AG10803 (cell line): ENCODE measurements at regions not wholly inside any gene's neighbourhood (a gene's known extent, or its start where the extent isn't known, plus 50 kb on each side); places are given as distances from the start of the nearest gene placed in this dataset.

ENCODE experiments used
- DNase-seq: peaks from one replicate; pipeline ENCODE4 v3.0.0; 2010; ENCODE audit warnings: low read depth
- H3K4me3 ChIP-seq: 2 replicates; pipeline ENCODE4 v1.5.1; 2011; ENCODE audit warnings: mild to moderate bottlenecking, low read length, control low read depth
- TF ChIP-seq, protein P1 (sequence below): conservative IDR thresholded peaks from 2 replicates; pipeline ENCODE4 v1.5.1; 2011; ENCODE audit warnings: mild to moderate bottlenecking, low read length, control low read depth, inconsistent platforms

GRCh38 chr11:69400140-69400539 is 81.3 kb upstream of the LINC01488 start:
- DNase-seq = no peak
- TF ChIP-seq, protein P1, sequence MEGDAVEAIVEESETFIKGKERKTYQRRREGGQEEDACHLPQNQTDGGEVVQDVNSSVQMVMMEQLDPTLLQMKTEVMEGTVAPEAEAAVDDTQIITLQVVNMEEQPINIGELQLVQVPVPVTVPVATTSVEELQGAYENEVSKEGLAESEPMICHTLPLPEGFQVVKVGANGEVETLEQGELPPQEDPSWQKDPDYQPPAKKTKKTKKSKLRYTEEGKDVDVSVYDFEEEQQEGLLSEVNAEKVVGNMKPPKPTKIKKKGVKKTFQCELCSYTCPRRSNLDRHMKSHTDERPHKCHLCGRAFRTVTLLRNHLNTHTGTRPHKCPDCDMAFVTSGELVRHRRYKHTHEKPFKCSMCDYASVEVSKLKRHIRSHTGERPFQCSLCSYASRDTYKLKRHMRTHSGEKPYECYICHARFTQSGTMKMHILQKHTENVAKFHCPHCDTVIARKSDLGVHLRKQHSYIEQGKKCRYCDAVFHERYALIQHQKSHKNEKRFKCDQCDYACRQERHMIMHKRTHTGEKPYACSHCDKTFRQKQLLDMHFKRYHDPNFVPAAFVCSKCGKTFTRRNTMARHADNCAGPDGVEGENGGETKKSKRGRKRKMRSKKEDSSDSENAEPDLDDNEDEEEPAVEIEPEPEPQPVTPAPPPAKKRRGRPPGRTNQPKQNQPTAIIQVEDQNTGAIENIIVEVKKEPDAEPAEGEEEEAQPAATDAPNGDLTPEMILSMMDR = no peak
- no peak overlapping the region for H3K4me3 ChIP-seq

DNA sequence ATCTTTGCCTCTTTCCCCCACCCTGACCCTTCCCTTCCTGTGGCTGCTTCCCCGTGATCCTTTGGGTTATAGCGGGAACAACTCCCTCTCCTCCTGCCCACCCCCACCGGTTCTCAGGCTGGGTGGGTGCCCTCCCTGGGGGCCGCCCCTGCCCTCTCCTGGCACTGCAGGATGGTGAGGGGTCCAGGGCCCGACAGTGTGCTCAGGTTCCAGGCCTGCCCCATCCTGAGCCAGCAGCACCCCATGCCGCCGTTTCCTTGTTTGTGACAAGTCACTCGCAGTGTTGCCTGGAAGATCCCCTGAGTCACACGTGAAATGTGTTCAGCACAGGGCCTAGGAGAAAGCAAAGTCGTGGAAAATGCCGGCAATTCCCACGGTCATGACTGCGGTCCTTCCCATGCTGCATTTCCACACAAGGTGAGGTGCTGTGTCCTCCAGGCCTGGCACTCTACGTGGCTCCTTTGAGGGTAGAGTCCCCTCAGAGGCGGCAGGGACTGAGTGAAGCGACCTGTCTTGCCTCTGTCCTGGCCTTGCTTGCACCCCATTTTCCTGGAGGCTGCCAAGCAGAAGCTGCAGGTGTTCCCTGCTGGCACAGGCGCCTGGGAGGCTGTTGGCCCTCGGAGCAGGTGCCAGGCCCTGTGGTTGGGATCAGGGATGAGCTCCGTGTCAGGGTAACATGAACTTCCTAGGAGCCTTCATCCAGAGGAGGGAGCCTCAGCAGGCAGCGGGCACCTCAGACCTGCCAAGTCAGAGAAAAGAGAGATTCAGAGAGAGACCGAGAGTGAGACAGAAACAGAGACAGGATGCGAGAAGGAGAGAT is 80.5 kb upstream of the LINC01488 start:
- TF ChIP-seq, protein P1 = no peak
- no peak overlapping the region for H3K4me3 ChIP-seq

GRCh38 chr11:69401715-69402114 is 79.7 kb upstream of the LINC01488 start:
- TF ChIP-seq, protein P1 = no peak
- DNase-seq = no peak
- no peak overlapping the region for H3K4me3 ChIP-seq

More for the DNA sequence above, 80.5 kb upstream of the LINC01488 start:
- no peak for DNase-seq

DNA sequence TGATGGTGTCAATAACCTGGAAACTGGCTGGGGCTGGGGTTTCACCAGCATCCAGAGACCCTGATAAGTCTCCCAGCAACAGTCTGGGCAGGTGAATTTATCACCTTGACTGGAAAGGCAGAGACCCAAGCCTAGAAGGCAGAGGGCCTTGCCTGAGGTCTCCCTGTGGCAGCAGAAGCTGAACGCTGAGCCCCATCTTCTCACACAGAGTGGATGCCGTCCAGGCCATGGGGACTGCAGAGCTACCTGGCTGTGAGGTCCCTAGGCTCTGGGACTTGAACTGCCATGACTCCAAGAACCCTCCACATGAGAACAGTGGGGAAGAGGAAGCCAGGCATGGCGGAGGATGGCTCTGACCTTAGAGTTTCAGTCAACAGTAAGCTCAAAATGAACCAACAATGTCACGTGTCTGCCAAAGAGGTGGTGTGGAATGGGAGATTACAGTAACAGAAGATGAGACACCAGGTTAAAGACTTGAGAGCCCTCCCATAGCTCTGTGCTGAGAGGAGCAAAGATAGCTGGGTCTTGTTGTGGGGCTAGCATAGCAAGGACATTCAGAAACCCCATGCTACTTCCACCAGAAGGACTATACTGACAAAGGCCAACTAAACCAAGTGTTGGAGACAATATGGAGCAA is 79.1 kb upstream of the LINC01488 start:
- no peak for DNase-seq
- TF ChIP-seq, protein P1 = no peak

GRCh38 chr11:69403556-69404215 is 77.8 kb upstream of the LINC01488 start:
- DNase-seq = peak; percentile 44
- no peak overlapping the region for H3K4me3 ChIP-seq
- TF ChIP-seq, protein P1 = no peak

More for the DNA sequence above, 79.1 kb upstream of the LINC01488 start:
- no peak overlapping the region for H3K4me3 ChIP-seq

DNA sequence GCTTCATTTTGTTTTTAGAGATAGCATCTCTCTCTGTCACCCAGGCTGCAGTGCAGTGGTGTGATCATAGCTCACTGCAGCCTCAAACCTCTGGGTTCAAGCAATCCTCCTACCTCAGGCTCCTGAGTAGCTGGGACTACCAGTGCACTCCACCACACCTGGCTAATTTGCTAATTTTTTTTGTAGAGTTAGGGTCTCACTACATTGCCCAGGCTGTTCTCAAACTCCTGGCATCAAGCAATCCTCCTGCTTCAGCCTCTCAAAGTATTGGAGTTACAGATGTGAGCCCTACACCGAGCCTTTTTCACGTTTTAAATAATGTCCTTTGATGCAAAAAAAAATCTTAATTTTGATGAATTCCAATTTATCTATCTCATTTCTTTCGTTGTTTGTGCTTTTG is 75.4 kb upstream of the LINC01488 start:
- H3K4me3 ChIP-seq = no peak overlapping the region
- TF ChIP-seq, protein P1 = no peak
- DNase-seq = no peak
